AG08396 (cell line): ENCODE measurements at regions not wholly inside any gene's neighbourhood (a gene's known extent, or its start where the extent isn't known, plus 50 kb on each side); places are given as distances from the start of the nearest gene placed in this dataset.
"Not testable (repeated sequence)": the region's sequence is repeated elsewhere in the genome, so short reads cannot be mapped to it uniquely, and the experiment has no call there.

ENCODE experiments used
- DNase-seq: peaks from one replicate; pipeline ENCODE4 v3.0.0; 2012; ENCODE audit warnings: low spot score, mixed read lengths

DNA sequence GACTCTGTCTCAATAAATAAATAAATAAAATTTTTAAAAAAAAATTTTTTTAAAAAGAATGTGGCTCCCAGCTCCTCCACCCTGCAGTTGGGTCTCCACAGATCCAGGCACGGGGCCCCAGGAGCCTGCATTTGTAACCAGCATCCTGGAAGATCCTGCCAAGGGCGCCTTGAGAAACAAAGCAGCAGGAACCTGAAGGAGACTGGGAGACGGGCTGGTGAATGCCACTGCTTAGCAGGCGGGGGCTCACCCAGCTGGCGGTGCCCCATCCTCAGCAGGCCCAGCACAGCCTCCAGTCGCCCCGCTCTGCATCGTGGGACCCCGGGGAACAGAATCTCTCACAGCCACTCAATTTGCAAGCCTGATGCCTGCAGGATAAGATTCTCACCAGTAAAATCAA is 187.5 kb upstream of the SALL3 start:
- no peak for DNase-seq

DNA sequence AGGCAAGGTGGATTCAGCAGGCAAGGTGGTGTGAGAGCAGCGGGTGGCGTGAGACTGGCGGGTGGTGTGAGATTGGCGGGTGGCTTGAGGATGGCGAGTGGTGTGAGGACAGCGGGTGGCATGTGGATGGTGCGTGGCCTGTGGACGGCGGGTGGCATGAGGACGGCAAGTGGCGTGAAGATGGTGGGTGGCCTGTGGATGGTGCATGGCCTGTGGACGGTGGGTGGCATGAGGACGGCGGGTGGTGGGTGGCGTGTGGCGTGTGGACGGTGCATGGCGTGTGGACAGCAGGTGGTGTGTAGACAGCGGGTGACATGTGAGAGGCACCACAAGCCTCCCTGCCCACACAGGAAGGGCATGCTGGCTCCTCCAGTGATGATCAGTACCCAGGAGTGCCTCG is 186.9 kb upstream of the SALL3 start:
- no peak for DNase-seq

DNA sequence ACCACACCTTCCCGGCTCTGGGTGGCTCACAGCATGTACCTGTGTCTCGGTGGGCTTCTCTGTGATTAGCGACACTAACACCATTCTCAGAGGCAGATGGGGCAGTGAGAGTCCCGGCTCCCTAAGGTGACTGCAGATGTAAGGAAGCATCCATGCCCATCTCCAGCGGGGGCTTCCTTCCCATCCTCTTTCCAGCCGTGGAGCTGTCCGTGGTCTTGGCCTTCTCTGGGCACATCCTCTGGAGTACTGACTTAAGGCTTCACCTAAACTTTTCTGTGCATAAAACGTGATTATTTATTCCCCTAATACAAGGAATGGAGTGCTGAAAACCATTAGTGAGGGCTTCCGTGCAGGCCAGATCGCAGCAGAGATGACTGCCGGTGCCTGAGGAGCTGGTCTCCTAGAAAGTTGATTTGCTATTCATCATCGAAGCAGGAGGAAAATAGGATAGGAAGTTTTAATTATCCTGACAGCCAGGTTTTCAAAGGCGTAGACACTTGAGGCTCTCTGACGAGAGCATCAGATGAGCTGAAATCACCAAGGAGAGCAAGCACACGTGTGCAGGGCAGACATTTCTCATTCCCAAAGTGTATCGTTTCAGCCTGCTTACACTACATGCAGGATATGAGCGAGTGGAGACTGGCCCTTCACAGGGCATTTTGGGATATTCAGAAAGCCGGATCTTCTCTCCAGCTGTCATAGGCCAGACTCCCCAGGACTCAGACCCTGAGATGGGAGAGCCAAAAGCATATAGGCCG is 186.1 kb upstream of the SALL3 start:
- DNase-seq = no peak

DNA sequence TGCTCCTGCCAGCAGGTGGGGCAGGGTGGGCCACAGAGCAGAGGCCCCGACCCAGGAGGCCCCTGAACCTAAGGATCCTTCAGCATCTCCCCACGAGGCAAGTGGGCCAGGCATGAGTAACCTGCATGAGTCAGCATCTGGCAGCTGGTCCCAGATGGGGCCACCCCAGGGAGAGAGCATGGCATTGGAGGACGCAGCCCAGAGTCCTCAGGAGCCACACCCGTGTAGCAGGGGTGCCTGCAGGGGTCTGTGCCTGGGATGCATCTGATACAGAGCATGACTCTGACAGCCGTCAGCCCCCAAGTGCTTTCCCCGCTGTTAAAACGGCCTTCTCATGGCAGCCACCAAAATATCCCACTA is 185.6 kb upstream of the SALL3 start:
- no peak for DNase-seq

DNA sequence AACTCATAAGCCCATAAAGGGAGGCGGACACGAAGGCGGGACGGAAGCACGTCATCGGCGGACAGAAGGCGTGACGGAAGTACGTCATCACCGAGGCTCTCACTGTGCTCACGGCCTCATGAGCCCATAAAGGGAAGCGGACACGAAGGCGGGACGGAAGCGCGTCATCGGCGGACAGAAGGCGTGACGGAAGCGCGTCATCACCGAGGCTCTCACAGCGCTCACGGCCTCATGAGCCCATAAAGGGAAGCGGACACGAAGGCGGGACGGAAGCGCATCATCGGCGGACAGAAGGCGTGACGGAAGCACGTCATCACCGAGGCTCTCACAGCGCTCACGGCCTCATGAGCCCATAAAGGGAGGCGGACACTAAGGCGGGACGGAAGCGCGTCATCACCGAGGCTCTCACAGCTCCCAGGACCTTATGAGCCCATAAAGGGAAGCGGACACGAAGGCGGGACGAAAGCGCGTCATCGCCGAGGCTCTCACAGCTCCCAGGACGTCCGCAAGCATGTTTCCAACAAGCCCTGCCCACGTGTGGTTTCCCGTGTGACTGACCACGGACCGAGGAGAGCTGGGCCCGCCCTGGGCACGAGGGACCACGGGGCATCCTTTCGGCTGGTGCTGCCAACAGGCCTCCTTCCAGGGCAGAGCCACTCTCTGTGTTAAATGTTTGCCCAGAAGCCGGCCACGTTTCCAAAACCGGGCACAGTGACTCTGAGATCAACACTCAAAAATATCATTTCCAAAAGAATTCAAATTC is 182.7 kb upstream of the SALL3 start:
- no peak for DNase-seq

DNA sequence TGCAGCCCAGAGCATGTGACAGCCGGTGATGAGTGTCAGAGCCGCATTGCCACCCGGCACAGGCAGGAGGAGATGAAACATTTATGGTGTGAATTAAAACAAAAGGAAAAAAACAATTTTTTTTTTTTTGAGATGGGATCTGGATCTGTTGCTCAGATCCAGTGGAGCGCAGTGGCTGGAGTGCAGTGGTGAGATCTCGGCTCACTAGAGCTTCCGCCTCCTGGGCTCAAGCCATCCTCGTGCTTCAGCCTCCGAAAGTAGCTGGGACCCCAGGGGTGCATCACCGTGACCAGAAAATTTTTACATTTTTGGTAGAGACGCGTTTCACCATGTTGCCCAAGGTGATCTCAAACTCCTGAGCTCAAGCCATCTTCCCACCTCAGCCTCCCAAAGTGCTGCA is 182.1 kb upstream of the SALL3 start:
- no peak for DNase-seq

DNA sequence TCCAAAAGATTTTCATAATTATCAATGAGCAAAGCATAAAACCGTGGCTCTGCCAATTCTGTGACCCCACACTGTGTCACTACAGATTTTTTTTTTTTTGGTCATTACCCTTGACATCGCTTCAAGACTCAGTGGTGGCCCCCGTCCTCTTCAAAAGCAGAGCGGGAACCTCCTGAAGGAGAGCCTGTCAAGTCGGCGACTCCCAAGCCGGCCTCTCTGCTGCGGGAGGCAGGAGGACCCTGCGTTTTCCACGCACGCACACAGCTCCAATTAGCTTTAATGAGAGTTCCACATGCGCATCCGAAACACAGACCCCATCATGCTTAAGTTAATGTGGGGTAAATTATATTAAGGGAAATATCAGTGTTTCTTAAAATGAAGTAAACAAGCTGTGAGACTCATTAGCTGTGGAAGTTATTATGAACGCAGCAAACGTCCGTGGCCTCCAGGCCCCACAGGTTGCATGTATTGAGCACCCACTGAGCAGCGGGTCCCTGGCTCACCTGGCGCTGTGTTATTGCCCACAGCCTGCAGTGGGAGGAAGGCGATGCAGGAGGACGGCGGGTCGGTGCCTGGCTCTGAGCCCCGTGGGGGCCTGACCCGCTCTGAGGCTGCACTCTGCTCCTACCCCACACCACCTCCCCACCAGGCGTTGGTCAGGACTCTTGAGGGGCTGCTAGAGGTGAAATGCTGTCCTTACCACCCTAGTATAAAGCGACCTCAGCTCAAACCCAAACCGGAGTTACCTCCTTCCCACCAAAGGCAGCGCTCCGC is 181.0 kb upstream of the SALL3 start:
- no peak for DNase-seq

DNA sequence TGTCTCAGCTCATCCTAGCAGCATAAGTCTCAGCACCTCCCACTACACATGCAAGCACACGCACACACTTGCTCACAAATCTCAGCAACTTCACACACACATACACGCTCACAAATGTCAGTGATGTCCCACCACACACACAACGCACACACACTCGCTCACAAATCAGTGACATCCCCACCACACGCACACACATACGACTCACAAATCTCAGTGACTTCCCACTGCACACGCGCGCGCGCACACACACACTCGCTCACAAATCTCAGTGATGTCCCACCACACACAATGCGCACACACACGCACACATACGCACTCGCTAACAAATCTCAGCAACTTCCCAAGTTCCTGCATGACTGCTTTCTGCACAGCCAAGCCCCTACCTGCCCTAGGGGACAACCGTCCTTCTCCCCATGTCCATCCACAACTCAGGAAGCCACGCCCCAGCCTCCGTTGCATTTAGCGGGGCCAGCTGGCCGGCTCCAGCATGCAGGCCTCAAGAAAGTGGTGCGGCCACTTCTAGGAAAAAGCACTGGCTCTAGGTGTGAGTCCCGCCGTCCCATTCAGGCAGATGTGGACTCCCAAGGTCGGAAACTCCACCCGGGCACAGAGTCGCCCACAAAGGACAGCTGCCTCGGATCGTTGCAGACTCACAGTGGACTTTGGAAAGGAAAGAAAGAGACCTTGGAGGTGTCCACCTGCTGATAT is 180.1 kb upstream of the SALL3 start:
- no peak for DNase-seq

DNA sequence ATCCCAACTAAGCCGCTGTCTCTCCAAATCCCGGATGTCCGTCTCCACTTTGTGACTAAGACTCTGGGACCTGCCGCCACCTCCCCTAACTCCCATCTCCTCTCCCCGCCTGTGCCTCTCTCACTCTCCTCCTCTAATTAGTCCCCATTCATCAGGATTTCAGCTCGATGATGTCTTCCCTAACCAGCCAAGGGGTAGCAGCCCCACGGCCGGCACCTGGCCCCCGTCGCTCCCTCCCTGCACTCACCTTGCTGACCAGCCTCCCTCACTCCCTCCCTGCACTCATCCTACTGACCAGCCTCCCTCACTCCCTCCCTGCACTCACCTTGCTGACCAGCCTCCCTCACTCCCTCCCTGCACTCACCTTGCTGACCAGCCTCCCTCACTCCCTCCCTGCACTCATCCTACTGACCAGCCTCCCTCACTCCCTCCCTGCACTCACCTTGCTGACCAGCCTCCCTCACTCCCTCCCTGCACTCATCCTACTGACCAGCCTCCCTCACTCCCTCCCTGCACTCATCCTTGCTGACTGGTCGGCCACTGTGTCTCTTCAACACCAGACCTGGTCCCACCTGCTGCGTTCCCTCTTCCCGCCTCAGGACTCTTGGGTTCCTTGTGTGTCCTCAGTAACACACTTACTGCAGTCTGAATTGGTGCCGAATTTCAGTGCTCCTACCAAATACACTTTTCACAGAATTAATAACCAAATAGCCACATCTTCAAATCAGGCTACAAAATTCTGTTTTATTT is 179.3 kb upstream of the SALL3 start:
- not testable (repeated sequence) for DNase-seq

DNA sequence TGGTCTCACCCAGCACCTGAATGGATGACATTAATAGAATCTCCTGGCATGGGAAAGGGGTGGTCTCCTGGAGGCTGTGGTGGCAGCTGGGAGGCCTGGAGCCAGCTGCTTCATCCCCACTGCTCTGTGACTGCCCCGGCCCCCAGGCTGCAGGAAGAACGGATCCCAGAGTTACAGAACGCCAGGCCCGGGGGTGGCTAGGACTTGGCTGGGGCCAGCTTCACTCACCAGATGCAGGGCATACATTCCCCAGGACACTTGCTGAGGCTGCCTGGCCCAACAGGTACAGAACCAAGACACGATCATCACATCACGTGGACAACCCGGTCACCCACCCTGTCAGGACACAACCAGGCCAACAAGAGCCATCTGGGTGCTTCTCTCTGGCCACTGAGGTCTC is 178.6 kb upstream of the SALL3 start:
- DNase-seq = no peak

DNA sequence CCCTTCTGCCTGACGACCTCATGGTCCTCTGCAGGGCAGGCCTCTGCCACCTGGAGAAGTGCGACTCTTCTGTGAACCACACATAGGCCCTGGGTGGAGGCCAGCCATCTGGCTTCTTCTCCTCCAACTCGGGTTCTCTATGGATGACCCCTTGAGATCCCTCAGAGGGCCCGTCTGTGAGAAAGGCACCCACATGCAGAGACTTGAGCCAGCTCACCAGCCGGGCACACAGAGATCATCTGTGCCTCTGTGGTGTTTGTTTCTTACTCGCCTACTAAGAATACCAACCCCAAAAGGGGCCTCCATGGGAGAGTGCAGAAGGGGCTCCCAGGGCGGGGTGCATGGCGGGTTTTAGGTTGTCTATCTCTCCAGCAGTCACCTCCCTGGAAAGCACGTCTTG is 176.5 kb upstream of the SALL3 start:
- no peak for DNase-seq

DNA sequence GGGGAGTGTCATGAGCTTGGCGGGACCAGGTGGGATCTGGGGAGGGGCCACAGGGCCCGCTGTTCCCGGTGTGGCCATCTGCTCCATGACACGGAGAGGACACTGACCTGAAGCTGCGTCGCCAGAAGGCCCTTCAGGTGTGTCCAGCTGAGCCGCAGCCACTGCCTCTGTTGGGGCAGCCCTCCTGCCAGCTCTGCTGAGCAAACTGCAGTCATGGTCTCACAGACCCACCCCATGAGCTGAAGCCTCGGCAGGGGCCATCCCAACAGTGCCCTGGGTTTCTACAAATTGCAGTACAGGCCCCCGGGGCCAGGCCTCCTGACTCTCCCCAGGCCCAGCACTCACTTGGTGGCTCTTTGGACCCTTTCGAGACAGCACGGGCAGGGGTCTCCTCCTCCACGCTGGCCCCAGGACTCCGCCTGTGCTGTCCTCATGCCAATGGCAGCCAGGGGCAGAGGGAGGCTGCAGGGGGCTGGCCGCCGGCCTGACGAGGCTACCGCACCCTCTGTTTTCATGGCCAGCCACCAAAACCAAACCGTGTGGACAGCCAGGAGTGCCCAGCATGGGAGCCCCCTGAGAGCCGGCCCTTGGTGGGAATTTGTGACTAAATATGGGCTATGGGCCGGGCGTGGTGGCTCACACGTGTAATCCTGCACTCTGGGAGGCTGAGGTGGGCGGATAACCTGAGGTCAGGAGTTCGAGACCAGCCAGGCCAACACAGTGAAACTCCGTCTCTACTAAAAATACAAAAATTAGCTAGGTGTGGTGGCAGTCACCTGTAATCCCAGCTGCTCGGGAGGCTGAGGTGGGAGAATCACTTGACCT is 175.2 kb upstream of the SALL3 start:
- DNase-seq = no peak

DNA sequence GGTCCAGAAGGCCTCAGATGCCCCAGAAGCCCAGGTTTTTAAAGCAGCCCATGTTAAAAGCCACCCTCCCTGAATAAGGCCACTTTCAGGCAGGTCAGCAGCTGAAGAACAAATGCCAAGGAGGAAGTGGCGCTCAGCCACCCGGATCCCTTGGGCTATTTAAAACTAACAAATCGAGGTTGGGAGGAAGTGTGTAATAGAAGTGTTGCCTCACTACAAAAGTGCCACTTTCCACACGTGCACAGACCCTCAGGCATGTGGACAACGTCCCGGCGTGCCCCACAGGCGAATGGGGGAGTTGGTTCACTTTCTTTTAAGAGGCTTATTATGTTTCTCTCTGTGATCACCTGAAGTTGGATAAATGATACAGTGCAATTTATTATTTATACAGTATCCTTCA is 173.8 kb upstream of the SALL3 start:
- no peak for DNase-seq

DNA sequence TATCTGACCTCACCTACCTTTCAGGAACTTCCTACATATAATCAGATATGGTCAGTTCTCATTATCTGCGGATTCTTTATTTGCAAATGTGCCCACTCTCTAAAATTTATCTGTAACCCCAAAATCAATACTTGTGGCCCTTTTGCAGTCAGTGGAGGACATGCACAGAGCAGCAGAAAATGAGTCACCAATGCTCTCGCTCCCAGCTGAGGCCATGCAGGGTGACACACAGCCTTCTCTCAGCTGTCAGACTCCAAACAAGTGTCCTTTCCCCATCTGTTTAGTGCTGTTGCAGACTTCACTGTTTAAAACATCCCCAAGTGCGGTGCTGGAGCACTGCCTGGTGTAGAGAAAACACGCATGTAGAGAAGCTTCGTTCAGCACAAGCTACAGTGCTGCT is 171.9 kb upstream of the SALL3 start:
- no peak for DNase-seq

DNA sequence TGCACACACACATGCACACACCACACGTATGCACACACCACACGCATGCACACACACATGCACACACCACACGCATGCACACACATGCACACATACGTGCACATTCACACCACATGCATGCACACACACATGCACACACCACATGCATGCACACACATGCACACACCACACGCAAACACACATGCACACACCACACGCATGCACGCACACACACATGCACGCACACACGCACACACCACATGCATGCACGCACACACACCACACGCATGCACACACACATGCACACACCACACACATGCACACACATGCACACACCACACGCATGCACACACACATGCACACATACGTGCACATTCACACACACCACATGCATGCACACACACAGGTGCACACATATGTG is 169.8 kb upstream of the SALL3 start:
- DNase-seq = no peak

DNA sequence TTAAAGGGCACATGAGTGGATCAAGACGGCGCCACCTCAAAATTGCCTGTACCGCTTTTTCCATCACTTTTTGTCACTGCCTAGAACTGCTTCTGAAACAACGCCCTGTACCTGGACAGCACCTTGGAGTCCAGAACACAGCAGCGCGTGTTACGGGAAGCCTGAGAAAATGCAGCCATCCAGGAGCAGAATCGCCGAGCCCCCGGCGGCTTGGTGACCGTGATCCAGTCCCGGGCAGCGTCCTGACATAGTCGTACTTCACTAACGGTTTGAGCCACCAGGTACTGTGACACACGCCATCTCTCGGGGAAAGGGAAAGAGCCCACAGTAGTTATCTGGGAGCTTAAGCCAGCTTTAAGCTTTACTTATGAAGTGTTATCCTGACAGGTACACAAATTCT is 168.9 kb upstream of the SALL3 start:
- no peak for DNase-seq

DNA sequence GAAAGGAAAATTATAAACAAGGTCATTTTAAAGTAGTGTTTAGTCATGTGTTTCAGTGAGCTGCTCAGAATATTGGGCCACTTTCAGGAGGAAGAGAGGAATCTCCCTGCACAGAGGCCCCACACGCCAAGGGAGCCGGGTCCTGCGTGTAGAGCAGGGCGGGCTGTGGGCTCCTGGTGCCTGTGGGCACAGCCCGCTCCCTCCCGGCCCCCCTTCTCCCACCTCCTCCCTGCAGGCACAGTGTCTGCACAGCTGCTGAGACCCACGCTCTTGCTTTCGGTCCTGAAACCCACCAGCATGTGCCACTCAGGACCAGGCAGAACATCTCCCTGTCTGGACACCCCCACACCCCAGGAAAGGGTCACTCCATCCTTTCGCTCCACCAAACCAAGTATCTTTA is 167.6 kb upstream of the SALL3 start:
- no peak for DNase-seq

DNA sequence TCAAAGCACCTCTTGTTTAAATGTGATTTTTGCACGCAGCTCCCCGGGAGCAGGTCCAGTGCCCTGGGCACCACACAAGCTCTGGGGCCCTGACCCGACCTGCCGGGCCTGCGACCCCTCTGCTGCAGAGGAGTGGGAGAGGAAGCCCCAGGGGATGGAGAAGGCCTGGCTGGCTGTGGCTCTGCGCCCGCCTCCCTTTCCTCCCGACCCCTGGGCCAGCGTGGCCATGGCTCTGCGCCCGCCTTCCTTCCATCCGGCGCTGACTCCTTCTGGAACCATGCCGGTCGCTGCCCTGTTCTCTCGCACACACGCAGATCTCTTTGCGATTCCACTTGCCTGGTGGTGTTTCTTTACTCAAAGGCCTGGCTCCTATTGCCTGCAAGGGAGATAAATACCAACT is 166.5 kb upstream of the SALL3 start:
- DNase-seq = no peak

DNA sequence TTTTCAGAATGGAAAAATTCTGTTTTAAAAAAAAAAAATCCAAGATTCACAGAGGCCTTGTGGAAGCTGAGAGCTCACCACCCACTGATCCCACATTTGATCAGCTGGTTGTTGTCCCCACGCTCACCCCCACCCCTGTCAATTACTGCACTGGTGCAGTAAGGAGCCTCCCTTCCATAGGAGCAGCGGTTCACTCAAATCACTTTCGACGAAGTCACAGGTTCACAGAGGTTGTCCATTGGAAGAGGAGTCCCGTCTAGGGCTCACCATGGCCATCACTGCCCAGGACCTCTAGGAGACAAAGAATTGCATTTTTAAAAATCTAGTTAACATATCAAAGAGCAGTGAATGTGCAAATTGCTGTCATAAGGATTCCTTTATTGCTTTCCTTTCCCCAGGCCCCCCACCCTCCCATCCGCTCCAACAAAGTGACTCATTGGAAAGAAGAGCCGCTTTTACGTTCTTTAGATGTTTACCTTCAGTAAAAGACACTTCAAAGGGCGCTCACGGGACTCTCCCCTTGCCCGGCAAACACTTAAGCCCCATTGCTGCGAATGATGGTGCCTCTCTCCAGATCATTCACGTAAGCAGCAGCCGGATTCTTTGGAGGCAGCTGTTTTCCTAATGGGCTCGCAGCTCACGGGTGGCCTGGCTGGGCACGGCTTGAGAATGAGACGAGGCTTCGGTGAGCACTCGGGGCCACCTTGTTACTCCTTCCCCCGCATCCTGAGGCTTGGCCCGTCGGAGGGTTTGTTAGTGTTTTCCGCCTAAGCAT is 165.5 kb upstream of the SALL3 start:
- DNase-seq = no peak

DNA sequence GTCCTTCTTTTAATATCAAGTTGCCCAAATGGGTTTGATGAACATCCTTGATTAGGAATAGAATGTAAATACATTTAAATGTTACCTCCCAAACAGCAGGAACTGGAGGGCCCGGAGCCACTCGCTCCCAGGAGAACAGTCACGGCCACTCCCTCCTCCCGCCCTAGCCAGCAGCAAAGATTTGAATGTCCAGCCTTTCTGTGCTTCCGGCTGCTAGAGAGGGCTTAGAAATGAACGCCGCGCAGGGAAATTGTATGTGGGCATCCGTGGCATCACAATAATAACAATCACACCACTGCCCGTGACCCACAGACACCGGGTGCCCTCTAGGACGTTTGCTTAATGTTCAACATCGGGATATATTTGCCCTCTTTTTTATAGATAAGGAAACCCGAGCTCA is 164.9 kb upstream of the SALL3 start:
- no peak for DNase-seq
